ENCODE measurements at regions not wholly inside any gene's neighbourhood (a gene's known extent, or its start where the extent isn't known, plus 50 kb on each side); places are given as distances from the start of the nearest gene placed in this dataset.
"Not testable (repeated sequence)": the region's sequence is repeated elsewhere in the genome, so short reads cannot be mapped to it uniquely, and the experiment has no call there.

DNA sequence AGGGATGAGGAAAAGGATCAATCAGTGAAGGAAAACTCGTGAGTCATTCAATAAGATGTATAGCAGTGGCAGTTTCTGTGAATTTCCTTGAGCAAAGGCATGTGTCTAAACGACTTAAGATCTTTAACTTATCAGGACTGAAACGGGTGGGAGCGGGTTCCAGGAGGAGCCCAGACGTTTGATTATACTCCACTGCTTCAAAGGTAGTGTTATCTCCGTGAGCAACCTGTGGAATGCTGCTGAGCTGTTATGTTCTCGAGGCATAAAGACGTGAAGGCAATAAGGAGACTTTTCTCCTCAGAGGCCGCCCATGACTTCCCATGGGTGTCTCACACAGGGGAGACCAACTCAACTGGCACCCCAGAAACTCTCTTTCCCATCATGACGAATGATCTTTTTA, 72.7 kb upstream of the DLGAP1 start:
- DNase-seq = not testable (repeated sequence)

DNA sequence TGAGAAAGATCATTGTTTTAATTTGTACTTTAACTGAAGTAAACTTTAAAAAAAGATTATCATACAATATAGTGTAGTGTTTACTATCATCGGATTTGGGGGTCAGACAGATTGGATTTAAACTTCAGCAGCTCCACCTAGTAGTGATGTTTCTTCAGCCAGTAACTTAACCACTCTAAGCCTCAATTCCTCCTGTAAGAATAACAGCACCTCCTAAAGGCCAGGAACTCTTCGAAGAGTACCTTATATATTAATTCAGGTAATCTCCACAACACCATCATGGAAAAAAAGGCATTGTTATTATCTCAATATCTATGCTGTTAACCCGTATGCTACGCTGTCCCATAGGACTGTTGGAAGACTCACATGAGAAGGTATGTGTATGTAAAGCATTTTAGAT, 69.0 kb upstream of the DLGAP1 start:
- no peak for DNase-seq

DNA sequence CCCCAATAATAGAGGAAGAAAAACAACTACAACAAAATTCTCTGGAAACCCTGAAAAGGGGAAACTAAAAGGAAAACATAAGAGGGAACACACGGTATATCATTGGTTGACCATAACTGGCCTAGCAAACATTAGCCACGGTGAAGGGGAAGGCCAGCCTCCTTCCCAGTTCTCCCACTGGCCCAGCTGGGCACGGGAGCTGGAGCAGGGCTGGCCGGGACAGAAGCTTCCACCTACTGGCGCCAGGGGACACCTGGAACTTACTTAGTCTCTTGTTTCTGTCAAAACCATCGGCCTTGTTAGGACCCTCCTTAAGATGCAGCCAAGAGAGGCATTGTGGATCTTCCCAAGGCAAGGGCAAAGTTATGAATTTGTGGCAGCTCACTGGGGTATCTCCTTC, 56.1 kb upstream of the DLGAP1 start:
- DNase-seq = no peak

DNA sequence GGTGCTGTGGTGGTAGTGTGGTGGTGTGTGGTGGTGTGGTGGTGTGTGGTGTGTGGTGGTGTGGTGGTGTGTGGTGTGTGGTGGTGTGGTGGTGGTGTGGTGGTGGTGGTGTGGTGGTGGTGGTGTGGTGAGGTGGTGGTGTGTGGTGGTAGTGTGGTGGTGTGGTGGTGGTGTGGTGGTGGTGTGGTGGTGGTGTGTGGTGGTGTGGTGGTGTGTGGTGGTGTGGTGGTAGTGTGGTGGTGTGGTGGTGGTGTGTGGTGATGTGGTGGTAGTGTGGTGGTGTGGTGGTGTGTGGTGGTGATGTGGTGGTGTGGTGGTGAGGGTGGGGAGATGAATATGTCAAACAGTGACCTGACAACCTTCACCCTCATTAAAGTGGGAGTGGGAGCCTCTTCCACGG, 55.6 kb upstream of the DLGAP1 start:
- peak; percentile 35 for DNase-seq

DNA sequence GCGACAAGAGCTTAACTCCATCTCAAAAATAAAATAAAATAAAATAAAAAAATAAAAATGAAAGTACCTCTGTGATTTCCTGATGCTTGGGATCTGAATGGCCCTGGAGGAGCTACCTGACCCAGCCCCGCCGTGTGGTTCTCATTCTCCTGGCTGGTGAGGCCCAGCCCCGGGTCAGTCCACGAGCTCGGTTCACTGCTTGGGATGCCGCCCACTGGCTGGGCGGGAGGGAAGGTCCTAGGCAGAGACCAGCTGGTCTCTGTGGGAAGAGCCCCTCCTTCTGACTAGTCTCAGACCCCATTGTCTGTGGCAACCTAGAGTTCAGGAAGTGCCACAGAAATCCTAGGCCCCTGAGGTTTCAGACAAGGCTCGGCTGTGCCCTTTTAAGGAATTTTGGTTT, 55.1 kb upstream of the DLGAP1 start:
- no peak for DNase-seq

All from right hindlimb (tissue), 1 donor.